ENCODE measurements at regions not wholly inside any gene's neighbourhood (a gene's known extent, or its start where the extent isn't known, plus 50 kb on each side); places are given as distances from the start of the nearest gene placed in this dataset.

GRCh38 chr15:62611002-62611401 lies 431.5 kb upstream of the TPM1 start:
- Histone ChIP-seq H3K79me2 (replicated peaks; ENCODE audit: insufficient read depth, low read length) (no peaks in the 10 kb centered on the region), H3F3A (ENCODE audit: insufficient read depth, low read length, poor library complexity, severe bottlenecking) (no peaks in the 10 kb centered on the region), H3K9ac (ENCODE audit: low read length) (no peak overlapping the region), H2AFZ (ENCODE audit: low read depth, low read length) (no peak overlapping the region), H4K20me1 (ENCODE audit: insufficient read depth) (no peaks in the 10 kb centered on the region), H3K4me3 (ENCODE audit: low read length) (no peak overlapping the region), H3K9me3 (ENCODE audit: low read length) (no peaks in the 10 kb centered on the region), H3K27ac (ENCODE audit: low read length) (no peak overlapping the region), H3K9me2 (ENCODE audit: insufficient read depth, low read length) (no peaks in the 10 kb centered on the region), H3K4me2 (ENCODE audit: low read length) (no peak overlapping the region), H3K36me3 (ENCODE audit: insufficient read depth, low read length) (no peaks in the 10 kb centered on the region), H3K27me3 (ENCODE audit: insufficient read depth, low read depth, low read length) (no peaks in the 10 kb centered on the region)
- TF ChIP-seq CTCF (IDR thresholded peaks at IDR 0.05; ENCODE audit: poor library complexity, severe bottlenecking) (no peak), REST (IDR thresholded peaks at IDR 0.05; ENCODE audit: borderline replicate concordance) (no peak), EP300 (conservative IDR thresholded peaks at IDR 0.05; ENCODE audit: poor library complexity, severe bottlenecking) (no peak), TAF1 (IDR thresholded peaks at IDR 0.05; ENCODE audit: low read depth) (no peak)

- no peaks in the 10 kb centered on the region for H3K9me3 ChIP-seq (ENCODE audit: low read length)
- H3K27me3 ChIP-seq (ENCODE audit: insufficient read depth, low read depth, low read length), result no peaks in the 10 kb centered on the region
- no peak overlapping the region for H3K4me2 ChIP-seq (ENCODE audit: low read length)
- no peak overlapping the region for H3K27ac ChIP-seq (ENCODE audit: low read length)
- H3K9ac ChIP-seq (ENCODE audit: low read length), result no peak overlapping the region
- H3K79me2 ChIP-seq (replicated peaks; ENCODE audit: insufficient read depth, low read length), result no peaks in the 10 kb centered on the region
- TF ChIP-seq EZH2 (IDR thresholded peaks at IDR 0.05; ENCODE audit: borderline replicate concordance, insufficient read depth, low read length, poor library complexity, severe bottlenecking) (no peak), MXI1 (conservative IDR thresholded peaks at IDR 0.05; ENCODE audit: poor library complexity, severe bottlenecking) (no peak), CTCF (IDR thresholded peaks at IDR 0.05; ENCODE audit: poor library complexity, severe bottlenecking) (no peak), EP300 (conservative IDR thresholded peaks at IDR 0.05; ENCODE audit: poor library complexity, severe bottlenecking) (no peak), SMC3 (conservative IDR thresholded peaks at IDR 0.05; ENCODE audit: poor library complexity) (no peak), TAF1 (IDR thresholded peaks at IDR 0.05; ENCODE audit: low read depth) (no peak), REST (IDR thresholded peaks at IDR 0.05; ENCODE audit: borderline replicate concordance) (no peak), POLR2AphosphoS5 (IDR thresholded peaks at IDR 0.05) (no peak), RAD21 (conservative IDR thresholded peaks at IDR 0.05) (no peak)
- no peaks in the 10 kb centered on the region for H3K9me2 ChIP-seq (ENCODE audit: insufficient read depth, low read length)
- H3K36me3 ChIP-seq (ENCODE audit: insufficient read depth, low read length), result no peaks in the 10 kb centered on the region
- no peak overlapping the region for H3K4me3 ChIP-seq (ENCODE audit: low read length)
- H2AFZ ChIP-seq (ENCODE audit: low read depth, low read length), result no peak overlapping the region
- no peaks in the 10 kb centered on the region for H4K20me1 ChIP-seq (ENCODE audit: insufficient read depth)
- H3F3A ChIP-seq (ENCODE audit: insufficient read depth, low read length, poor library complexity, severe bottlenecking), result no peaks in the 10 kb centered on the region
These were observed 430.3 kb upstream of the TPM1 start for GRCh38 chr15:62612183-62612733.
